ENCODE measurements at regions not wholly inside any gene's neighbourhood (a gene's known extent, or its start where the extent isn't known, plus 50 kb on each side); places are given as distances from the start of the nearest gene placed in this dataset.

GRCh38 chr4:66430856-66431255, 760.6 kb upstream of the EPHA5 start:
- TF ChIP-seq CTCF (IDR thresholded peaks at IDR 0.05) (no peak), POLR2AphosphoS5 (IDR thresholded peaks at IDR 0.05) (no peak)

Measured in breast epithelium (tissue), 3 donors.